ENCODE measurements at regions not wholly inside any gene's neighbourhood (a gene's known extent, or its start where the extent isn't known, plus 50 kb on each side); places are given as distances from the start of the nearest gene placed in this dataset.

DNA sequence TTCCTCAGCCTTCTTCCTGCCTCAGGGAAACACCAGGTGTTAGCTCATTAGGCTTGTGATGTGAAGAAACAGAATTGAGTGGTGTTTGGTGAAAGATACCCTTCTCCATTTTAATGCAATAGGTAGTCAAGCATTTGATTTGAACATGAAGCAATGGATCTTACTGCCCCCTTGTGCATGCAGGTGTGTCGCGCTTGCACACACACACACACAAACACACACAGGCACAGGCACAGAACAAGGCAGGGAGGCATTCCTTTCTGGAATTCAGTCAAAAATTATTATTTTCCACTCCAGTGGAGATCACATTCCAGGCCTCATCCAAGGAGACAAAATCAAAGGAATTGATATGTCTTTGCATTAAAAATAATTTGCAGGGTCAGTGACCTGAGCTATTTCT, 667.0 kb upstream of the MARCKS start:
- TF ChIP-seq, protein P1, sequence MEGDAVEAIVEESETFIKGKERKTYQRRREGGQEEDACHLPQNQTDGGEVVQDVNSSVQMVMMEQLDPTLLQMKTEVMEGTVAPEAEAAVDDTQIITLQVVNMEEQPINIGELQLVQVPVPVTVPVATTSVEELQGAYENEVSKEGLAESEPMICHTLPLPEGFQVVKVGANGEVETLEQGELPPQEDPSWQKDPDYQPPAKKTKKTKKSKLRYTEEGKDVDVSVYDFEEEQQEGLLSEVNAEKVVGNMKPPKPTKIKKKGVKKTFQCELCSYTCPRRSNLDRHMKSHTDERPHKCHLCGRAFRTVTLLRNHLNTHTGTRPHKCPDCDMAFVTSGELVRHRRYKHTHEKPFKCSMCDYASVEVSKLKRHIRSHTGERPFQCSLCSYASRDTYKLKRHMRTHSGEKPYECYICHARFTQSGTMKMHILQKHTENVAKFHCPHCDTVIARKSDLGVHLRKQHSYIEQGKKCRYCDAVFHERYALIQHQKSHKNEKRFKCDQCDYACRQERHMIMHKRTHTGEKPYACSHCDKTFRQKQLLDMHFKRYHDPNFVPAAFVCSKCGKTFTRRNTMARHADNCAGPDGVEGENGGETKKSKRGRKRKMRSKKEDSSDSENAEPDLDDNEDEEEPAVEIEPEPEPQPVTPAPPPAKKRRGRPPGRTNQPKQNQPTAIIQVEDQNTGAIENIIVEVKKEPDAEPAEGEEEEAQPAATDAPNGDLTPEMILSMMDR (conservative IDR thresholded peaks at IDR 0.05), result peak; percentile 25
- TF ChIP-seq ZFX (IDR thresholded peaks at IDR 0.05), result no peak

Data from C4-2B (cell line).